ENCODE measurements at regions not wholly inside any gene's neighbourhood (a gene's known extent, or its start where the extent isn't known, plus 50 kb on each side); places are given as distances from the start of the nearest gene placed in this dataset.
"Not testable (repeated sequence)": the region's sequence is repeated elsewhere in the genome, so short reads cannot be mapped to it uniquely, and the experiment has no call there.

GRCh38 chr10:36779238-36779846 lies 346.1 kb upstream of the ANKRD30A start:
- Histone ChIP-seq H3K4me3 (ENCODE audit: control insufficient read depth in 1 of 2, extremely low read depth in 1 of 2, low read length in 1 of 2) (no peak overlapping the region), H3K27ac (ENCODE audit: low read length) (no peak overlapping the region), H3K36me3 (ENCODE audit: control insufficient read depth in 2 of 2, extremely low read depth in 1 of 2, insufficient read depth in 1 of 2, low read length in 1 of 2) (no peaks in the 10 kb centered on the region), H3K4me1 (ENCODE audit: control insufficient read depth in 1 of 2, extremely low read depth in 1 of 2, insufficient read depth in 2 of 2, low read length in 2 of 2) (no peaks in the 10 kb centered on the region), H3K9me3 (no peaks in the 10 kb centered on the region), H3K27me3 (replicated peaks in 1 of 2; ENCODE audit: control insufficient read depth in 2 of 2, extremely low read depth in 1 of 2, insufficient read depth in 2 of 2, low read length in 1 of 2) (no peaks in the 10 kb centered on the region)
- CTCF ChIA-PET: interaction anchor here in 1 of 2 donors (0.7 kb wide), 1 partner anchor 718 kb away, joined by 9 read pairs; no protein-coding TSS in a partner anchor
- no peak overlapping the region for H3K4me3 Mint-ChIP-seq
- H3K27ac Mint-ChIP-seq: no peak overlapping the region
- no peaks in the 10 kb centered on the region for H3K4me1 Mint-ChIP-seq
- ATAC-seq (replicated peaks in 1 of 4) (no peak), DNase-seq (no peak)
- WGBS (ENCODE audit: insufficient coverage): no CpG with 5 or more reads among the region's 2 CpGs
- peaks cover 2 to 13% (median 13%) of the 10 kb centered on the region in 3 donors for H3K9me3 Mint-ChIP-seq
- H3K36me3 Mint-ChIP-seq: no peaks in the 10 kb centered on the region
- POLR2A ChIA-PET: no interaction called here
- no peaks in the 10 kb centered on the region for H3K27me3 Mint-ChIP-seq

- no peak for DNase-seq
- Histone ChIP-seq H3K27me3 (replicated peaks in 1 of 2; ENCODE audit: control insufficient read depth in 2 of 2, extremely low read depth in 1 of 2, insufficient read depth in 2 of 2, low read length in 1 of 2) (no peaks in the 10 kb centered on the region), H3K4me1 (ENCODE audit: control insufficient read depth in 1 of 2, extremely low read depth in 1 of 2, insufficient read depth in 2 of 2, low read length in 2 of 2) (no peaks in the 10 kb centered on the region), H3K9me3 (no peaks in the 10 kb centered on the region), H3K4me3 (ENCODE audit: control insufficient read depth in 1 of 2, extremely low read depth in 1 of 2, low read length in 1 of 2) (no peak overlapping the region), H3K27ac (ENCODE audit: low read length) (no peak overlapping the region), H3K36me3 (ENCODE audit: control insufficient read depth in 2 of 2, extremely low read depth in 1 of 2, insufficient read depth in 1 of 2, low read length in 1 of 2) (no peaks in the 10 kb centered on the region)
- Mint-ChIP-seq H3K4me1 (no peaks in the 10 kb centered on the region), H3K27me3 (no peaks in the 10 kb centered on the region), H3K27ac (no peak overlapping the region), H3K9me3 (peaks cover 2 to 13% (median 13%) of the 10 kb centered on the region in 3 donors), H3K36me3 (no peaks in the 10 kb centered on the region), H3K4me3 (no peak overlapping the region)
- ChIA-PET CTCF (no interaction called here), POLR2A (no interaction called here)
- no peak for ATAC-seq (replicated peaks in 1 of 4)
These were observed 346.7 kb upstream of the ANKRD30A start for GRCh38 chr10:36778651-36779050.

DNA sequence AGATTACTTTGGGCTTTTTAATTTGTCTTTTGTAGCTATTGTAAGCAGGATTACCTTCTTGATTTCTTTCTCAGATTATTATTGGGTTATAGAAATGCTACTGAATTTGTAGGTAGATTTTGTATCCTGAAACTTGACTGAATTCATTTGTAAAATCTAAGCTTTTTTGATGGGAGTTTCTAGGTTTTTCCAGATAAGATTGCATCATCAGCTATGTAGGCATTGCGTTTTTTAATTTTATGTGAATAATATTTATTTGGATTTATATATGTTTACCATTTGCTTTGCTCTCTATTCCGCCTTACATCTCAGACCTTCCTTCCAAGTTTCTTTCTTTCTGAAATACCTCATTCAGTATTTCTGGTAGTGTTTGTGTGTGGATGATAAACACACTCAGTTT lies 351.7 kb upstream of the ANKRD30A start:
- no peak overlapping the region for H3K4me3 Mint-ChIP-seq
- H3K9me3 Mint-ChIP-seq: peaks cover 6 to 16% (median 13%) of the 10 kb centered on the region in 3 donors
- Histone ChIP-seq H3K4me3 (ENCODE audit: control insufficient read depth in 1 of 2, extremely low read depth in 1 of 2, low read length in 1 of 2) (no peak overlapping the region), H3K27ac (ENCODE audit: low read length) (no peak overlapping the region), H3K27me3 (replicated peaks in 1 of 2; ENCODE audit: control insufficient read depth in 2 of 2, extremely low read depth in 1 of 2, insufficient read depth in 2 of 2, low read length in 1 of 2) (no peaks in the 10 kb centered on the region), H3K4me1 (ENCODE audit: control insufficient read depth in 1 of 2, extremely low read depth in 1 of 2, insufficient read depth in 2 of 2, low read length in 2 of 2) (no peaks in the 10 kb centered on the region), H3K36me3 (ENCODE audit: control insufficient read depth in 2 of 2, extremely low read depth in 1 of 2, insufficient read depth in 1 of 2, low read length in 1 of 2) (no peaks in the 10 kb centered on the region), H3K9me3 (no peaks in the 10 kb centered on the region)
- CTCF ChIA-PET: no interaction called here
- H3K27ac Mint-ChIP-seq: no peak overlapping the region
- no CpG with 5 or more reads among the region's 2 CpGs for WGBS (ENCODE audit: insufficient coverage)
- DNase-seq (no peak), ATAC-seq (replicated peaks in 1 of 4) (no peak)
- H3K36me3 Mint-ChIP-seq: no peaks in the 10 kb centered on the region
- no peaks in the 10 kb centered on the region for H3K4me1 Mint-ChIP-seq
- H3K27me3 Mint-ChIP-seq: no peaks in the 10 kb centered on the region
- POLR2A ChIA-PET: no interaction called here

DNA sequence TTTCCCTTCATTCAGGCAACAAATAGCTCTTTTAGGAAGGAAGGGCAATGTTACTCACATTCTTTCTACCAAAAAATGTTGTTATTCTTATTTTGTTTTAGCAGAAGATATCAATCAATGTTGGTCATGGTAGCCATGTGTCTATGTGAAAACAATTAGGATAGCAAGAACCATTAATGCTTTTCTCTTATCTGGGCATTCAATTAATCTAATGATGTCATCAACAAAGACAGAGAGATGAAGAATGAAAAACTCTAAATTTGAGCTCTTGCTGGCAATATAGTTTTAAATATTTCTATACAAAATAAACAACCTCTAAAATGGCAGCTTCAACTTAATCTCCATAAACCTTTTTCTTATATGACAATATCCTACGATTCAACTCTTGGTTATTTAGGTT lies 353.7 kb upstream of the ANKRD30A start:
- no peak for DNase-seq

DNA sequence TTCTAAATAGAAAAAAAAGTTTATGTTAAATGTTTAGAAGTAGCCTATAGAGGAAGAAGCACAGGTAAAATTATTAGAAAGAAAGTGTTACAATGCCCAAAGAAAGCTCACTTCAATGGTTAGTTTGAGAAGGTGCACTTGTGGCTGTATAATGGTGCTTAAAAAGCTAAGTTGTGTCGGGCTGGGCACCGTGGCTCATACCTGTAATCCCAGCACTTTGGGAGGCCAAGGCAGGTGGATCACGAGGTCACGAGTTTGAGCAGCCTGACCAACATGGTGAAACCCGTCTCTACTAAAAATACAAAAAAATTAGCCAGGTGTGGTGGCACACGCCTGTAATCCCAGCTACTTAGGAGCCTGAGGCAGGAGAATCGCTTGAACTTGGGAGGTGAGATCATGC lies 355.7 kb upstream of the ANKRD30A start:
- H3K36me3 Mint-ChIP-seq; H3K9me3 Mint-ChIP-seq; H3K36me3 ChIP-seq (ENCODE audit: control insufficient read depth in 2 of 2, extremely low read depth in 1 of 2, insufficient read depth in 1 of 2, low read length in 1 of 2); CTCF ChIA-PET; H3K27ac Mint-ChIP-seq; H3K4me1 Mint-ChIP-seq; DNase-seq; H3K27me3 Mint-ChIP-seq; H3K4me3 Mint-ChIP-seq; ATAC-seq (replicated peaks in 1 of 4); H3K4me3 ChIP-seq (ENCODE audit: control insufficient read depth in 1 of 2, extremely low read depth in 1 of 2, low read length in 1 of 2); H3K4me1 ChIP-seq (ENCODE audit: control insufficient read depth in 1 of 2, extremely low read depth in 1 of 2, insufficient read depth in 2 of 2, low read length in 2 of 2); H3K27ac ChIP-seq (ENCODE audit: low read length); H3K9me3 ChIP-seq; H3K27me3 ChIP-seq (replicated peaks in 1 of 2; ENCODE audit: control insufficient read depth in 2 of 2, extremely low read depth in 1 of 2, insufficient read depth in 2 of 2, low read length in 1 of 2); POLR2A ChIA-PET: not testable (repeated sequence)
- 83% methylated on average over 6 of the region's 7 CpGs for WGBS (ENCODE audit: insufficient coverage)

More for the DNA sequence above, 353.7 kb upstream of the ANKRD30A start:
- Mint-ChIP-seq H3K9me3 (peaks cover 4 to 9% (median 6%) of the 10 kb centered on the region in 3 donors), H3K4me3 (no peak overlapping the region), H3K27me3 (no peaks in the 10 kb centered on the region), H3K36me3 (no peaks in the 10 kb centered on the region), H3K4me1 (no peaks in the 10 kb centered on the region), H3K27ac (no peak overlapping the region)
- Histone ChIP-seq H3K27ac (ENCODE audit: low read length) (no peak overlapping the region), H3K9me3 (no peaks in the 10 kb centered on the region), H3K27me3 (replicated peaks in 1 of 2; ENCODE audit: control insufficient read depth in 2 of 2, extremely low read depth in 1 of 2, insufficient read depth in 2 of 2, low read length in 1 of 2) (no peaks in the 10 kb centered on the region), H3K4me3 (ENCODE audit: control insufficient read depth in 1 of 2, extremely low read depth in 1 of 2, low read length in 1 of 2) (no peak overlapping the region), H3K36me3 (ENCODE audit: control insufficient read depth in 2 of 2, extremely low read depth in 1 of 2, insufficient read depth in 1 of 2, low read length in 1 of 2) (no peaks in the 10 kb centered on the region), H3K4me1 (ENCODE audit: control insufficient read depth in 1 of 2, extremely low read depth in 1 of 2, insufficient read depth in 2 of 2, low read length in 2 of 2) (no peaks in the 10 kb centered on the region)
- no CpG with 5 or more reads among the region's 1 CpG for WGBS (ENCODE audit: insufficient coverage)
- POLR2A ChIA-PET: no interaction called here
- no peak for ATAC-seq (replicated peaks in 1 of 4)
- CTCF ChIA-PET: no interaction called here

DNA sequence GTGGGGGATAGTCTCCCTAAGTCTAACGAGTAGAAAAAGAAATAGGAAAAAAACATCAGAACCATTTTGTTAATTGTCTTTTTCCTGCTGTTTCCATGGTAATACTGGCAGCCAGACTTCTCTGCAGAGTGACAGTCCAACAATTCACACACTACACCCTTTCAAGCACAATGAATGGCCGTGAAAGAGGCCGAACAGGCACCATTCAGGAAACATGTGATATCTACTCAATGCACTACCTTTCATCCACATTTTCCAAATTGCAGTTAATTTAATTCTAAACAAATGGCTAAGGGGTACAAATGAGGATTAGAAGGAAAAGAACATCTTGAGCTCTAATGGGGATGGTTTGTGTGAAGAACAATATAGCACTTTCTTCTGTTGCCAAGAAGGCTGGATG lies 358.5 kb upstream of the ANKRD30A start:
- POLR2A ChIA-PET: no interaction called here
- no peaks in the 10 kb centered on the region for H3K36me3 ChIP-seq (ENCODE audit: control insufficient read depth in 2 of 2, extremely low read depth in 1 of 2, insufficient read depth in 1 of 2, low read length in 1 of 2)
- no peak overlapping the region for H3K27ac Mint-ChIP-seq
- H3K4me3 ChIP-seq (ENCODE audit: control insufficient read depth in 1 of 2, extremely low read depth in 1 of 2, low read length in 1 of 2): no peak overlapping the region
- no peaks in the 10 kb centered on the region for H3K27me3 ChIP-seq (replicated peaks in 1 of 2; ENCODE audit: control insufficient read depth in 2 of 2, extremely low read depth in 1 of 2, insufficient read depth in 2 of 2, low read length in 1 of 2)
- ATAC-seq (replicated peaks in 1 of 4): no peak
- H3K27ac ChIP-seq (ENCODE audit: low read length): no peak overlapping the region
- H3K9me3 ChIP-seq: no peaks in the 10 kb centered on the region
- WGBS (ENCODE audit: insufficient coverage): 94% methylated on average over 2 of the region's 3 CpGs
- no peaks in the 10 kb centered on the region for H3K4me1 ChIP-seq (ENCODE audit: control insufficient read depth in 1 of 2, extremely low read depth in 1 of 2, insufficient read depth in 2 of 2, low read length in 2 of 2)
- H3K9me3 Mint-ChIP-seq: peaks cover 0 to 3% (median 3%) of the 10 kb centered on the region in 3 donors
- no peaks in the 10 kb centered on the region for H3K4me1 Mint-ChIP-seq
- DNase-seq: no peak
- no peaks in the 10 kb centered on the region for H3K36me3 Mint-ChIP-seq
- H3K4me3 Mint-ChIP-seq: no peak overlapping the region
- H3K27me3 Mint-ChIP-seq: no peaks in the 10 kb centered on the region
- CTCF ChIA-PET: no interaction called here

- Histone ChIP-seq H3K27me3 (replicated peaks in 1 of 2; ENCODE audit: control insufficient read depth in 2 of 2, extremely low read depth in 1 of 2, insufficient read depth in 2 of 2, low read length in 1 of 2) (no peaks in the 10 kb centered on the region), H3K4me1 (ENCODE audit: control insufficient read depth in 1 of 2, extremely low read depth in 1 of 2, insufficient read depth in 2 of 2, low read length in 2 of 2) (no peaks in the 10 kb centered on the region), H3K36me3 (ENCODE audit: control insufficient read depth in 2 of 2, extremely low read depth in 1 of 2, insufficient read depth in 1 of 2, low read length in 1 of 2) (no peaks in the 10 kb centered on the region), H3K27ac (ENCODE audit: low read length) (no peak overlapping the region), H3K4me3 (ENCODE audit: control insufficient read depth in 1 of 2, extremely low read depth in 1 of 2, low read length in 1 of 2) (no peak overlapping the region), H3K9me3 (no peaks in the 10 kb centered on the region)
- ChIA-PET CTCF (no interaction called here), POLR2A (no interaction called here)
- H3K9me3 Mint-ChIP-seq: peaks cover 0 to 3% (median 3%) of the 10 kb centered on the region in 3 donors
- no peaks in the 10 kb centered on the region for H3K36me3 Mint-ChIP-seq
- WGBS (ENCODE audit: insufficient coverage): no CpG with 5 or more reads among the region's 2 CpGs
- ATAC-seq (replicated peaks in 1 of 4) (no peak), DNase-seq (no peak)
- no peaks in the 10 kb centered on the region for H3K4me1 Mint-ChIP-seq
- no peaks in the 10 kb centered on the region for H3K27me3 Mint-ChIP-seq
- H3K4me3 Mint-ChIP-seq: no peak overlapping the region
- no peak overlapping the region for H3K27ac Mint-ChIP-seq
These were observed 359.0 kb upstream of the ANKRD30A start for GRCh38 chr10:36766415-36766810.
